Stomach (tissue), 8 donors: ENCODE measurements at regions not wholly inside any gene's neighbourhood (a gene's known extent, or its start where the extent isn't known, plus 50 kb on each side); places are given as distances from the start of the nearest gene placed in this dataset.

Experiments used
- DNase-seq, 2 donors: peaks; one replicate each; pipeline versions ENCODE4 v3.0.0 to v3.0.0-alpha.2; 2013 to 2019
- H3K27ac ChIP-seq, 5 donors: fragments of 200-600 bp in 4 of 5; sonication (generic) in 4 of 5; one replicate each; pipeline ENCODE4 v1.5.1; 2013 to 2019; ENCODE audit warnings: mild to moderate bottlenecking in 1 of 5, moderate library complexity in 1 of 5
- H3K27me3 ChIP-seq, 3 donors: fragments of 200-600 bp; sonication (generic); one replicate each; pipeline ENCODE4 v1.5.1; 2017 to 2019; ENCODE audit warnings: mixed run types in 1 of 3
- H3K36me3 ChIP-seq, 4 donors: fragments of 200-600 bp; sonication (generic); 1 replicate in 3 of 4; 2 replicates in 1 of 4; pipeline ENCODE4 v1.5.1; 2016 to 2019
- H3K4me1 ChIP-seq, 4 donors: fragments of 200-600 bp; sonication (generic); one replicate each; pipeline ENCODE4 v1.5.1; 2016 to 2019
- H3K4me3 ChIP-seq, 4 donors: fragments of 200-600 bp; sonication (generic) in 3 of 4; one replicate each; pipeline ENCODE4 v1.5.1; 2016 to 2019; ENCODE audit warnings: mild to moderate bottlenecking in 1 of 4
- H3K9me3 ChIP-seq, 4 donors: fragments of 200-600 bp; sonication (generic); one replicate each; pipeline ENCODE4 v1.5.1; 2016 to 2019
- EP300 ChIP-seq: sonication (generic); formaldehyde crosslinking; IDR thresholded peaks from one replicate; pipeline ENCODE4 v1.6.1; 2017; ENCODE audit warnings: antibody characterized with exemption
- POLR2A ChIP-seq, 4 donors: fragments of 450-650 bp; IDR thresholded peaks; one replicate each; pipeline ENCODE4 v1.6.1; 2016; ENCODE audit warnings: antibody characterized with exemption in 4 of 4, control low read depth in 2 of 4, mild to moderate bottlenecking in 1 of 4, moderate library complexity in 1 of 4
- POLR2AphosphoS5 ChIP-seq, 3 donors: sonication (generic); formaldehyde crosslinking; IDR thresholded peaks; one replicate each; pipeline ENCODE4 v1.6.1; 2016; ENCODE audit warnings: antibody characterized with exemption in 3 of 3
- WGBS, 5 donors: extraction: QIAGEN DNeasy Blood & Tissue Kit in 3 of 5; methylation state at CpG; one replicate each; pipeline versions ENCODE4 v1.1.5 to v1.1.7; 2013 to 2018; 5-methylcytosine and 5-hydroxymethylcytosine counted together
- intact Hi-C: fragments of 100-400 bp; cut with DNase I; formaldehyde crosslinking; loops from one replicate; pipeline ENCODE4 v1.15.1; 2023; ENCODE audit warnings: low total_unique reads
- TF ChIP-seq, protein P1 (sequence below), 7 experiments: fragments of 450-650 bp in 4 of 7; fragments of 200-600 bp in 3 of 7; sonication (generic) in 3 of 7; IDR thresholded peaks; one replicate each; pipeline ENCODE4 v1.5.1; 2016 to 2019; ENCODE audit warnings: antibody characterized with exemption in 7 of 7, control low read depth in 2 of 7, mild to moderate bottlenecking in 1 of 7
- donor health status: healthy with polysubstance abuse.
- donor health status: Bipolar disorder and iron deficiency.
- donor health status: healthy.

DNA sequence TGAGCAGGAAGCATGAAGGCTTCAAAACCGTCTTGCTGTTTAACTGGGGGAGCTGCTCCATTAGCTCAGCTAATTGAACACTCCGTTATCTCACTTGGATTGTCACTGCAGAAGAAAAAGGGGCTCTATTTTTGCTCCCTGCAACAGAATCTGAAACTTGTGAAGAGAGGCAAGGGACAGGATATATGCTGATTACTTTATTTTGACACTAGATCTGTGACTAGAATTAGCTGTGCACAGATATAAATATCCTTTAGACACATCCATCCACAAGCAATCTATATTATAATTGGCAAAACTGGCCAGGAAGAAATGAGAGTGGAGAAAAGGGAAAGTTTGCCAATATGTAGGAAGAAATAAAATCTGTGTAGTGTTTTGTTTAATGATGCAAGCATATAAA lies 700.1 kb upstream of the CHAC2 start:
- Histone ChIP-seq H3K4me1 (no peaks in the 10 kb centered on the region), H3K27me3 (no peaks in the 10 kb centered on the region), H3K27ac (no peak overlapping the region), H3K9me3 (peaks cover 0 to 5% (median 0%) of the 10 kb centered on the region in 4 donors), H3K36me3 (no peaks in the 10 kb centered on the region), H3K4me3 (no peak overlapping the region)
- intact Hi-C loops, result no loop called here
- no peak for DNase-seq
- 23 to 44% (median 29%) methylated on average over 2 of the region's 2 CpGs for WGBS, 5 donors
- TF ChIP-seq POLR2AphosphoS5 (IDR thresholded peaks at IDR 0.05), result no peak
- no peak for TF ChIP-seq POLR2A (IDR thresholded peaks at IDR 0.05)
- TF ChIP-seq EP300, result no peak
- TF ChIP-seq, protein P1, sequence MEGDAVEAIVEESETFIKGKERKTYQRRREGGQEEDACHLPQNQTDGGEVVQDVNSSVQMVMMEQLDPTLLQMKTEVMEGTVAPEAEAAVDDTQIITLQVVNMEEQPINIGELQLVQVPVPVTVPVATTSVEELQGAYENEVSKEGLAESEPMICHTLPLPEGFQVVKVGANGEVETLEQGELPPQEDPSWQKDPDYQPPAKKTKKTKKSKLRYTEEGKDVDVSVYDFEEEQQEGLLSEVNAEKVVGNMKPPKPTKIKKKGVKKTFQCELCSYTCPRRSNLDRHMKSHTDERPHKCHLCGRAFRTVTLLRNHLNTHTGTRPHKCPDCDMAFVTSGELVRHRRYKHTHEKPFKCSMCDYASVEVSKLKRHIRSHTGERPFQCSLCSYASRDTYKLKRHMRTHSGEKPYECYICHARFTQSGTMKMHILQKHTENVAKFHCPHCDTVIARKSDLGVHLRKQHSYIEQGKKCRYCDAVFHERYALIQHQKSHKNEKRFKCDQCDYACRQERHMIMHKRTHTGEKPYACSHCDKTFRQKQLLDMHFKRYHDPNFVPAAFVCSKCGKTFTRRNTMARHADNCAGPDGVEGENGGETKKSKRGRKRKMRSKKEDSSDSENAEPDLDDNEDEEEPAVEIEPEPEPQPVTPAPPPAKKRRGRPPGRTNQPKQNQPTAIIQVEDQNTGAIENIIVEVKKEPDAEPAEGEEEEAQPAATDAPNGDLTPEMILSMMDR (IDR thresholded peaks at IDR 0.05), result no peak

DNA sequence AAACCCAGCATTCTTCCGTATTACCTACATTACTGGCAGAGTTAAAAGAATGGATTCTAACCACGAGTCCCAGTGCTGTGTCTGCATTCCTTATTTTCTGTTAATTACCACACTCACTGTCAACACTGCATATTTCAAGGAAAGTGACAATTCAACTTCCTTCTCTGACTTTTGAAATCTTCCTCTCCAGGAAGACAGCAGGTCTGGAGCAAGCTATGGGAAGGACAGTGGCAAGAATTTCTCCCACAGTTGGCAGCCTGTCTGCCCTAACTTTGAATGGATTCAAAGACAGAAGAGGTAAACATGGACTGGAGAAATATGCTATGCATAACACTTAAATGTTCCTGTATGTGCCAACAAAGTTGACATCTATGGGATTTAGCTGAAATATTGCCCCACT lies 700.5 kb upstream of the CHAC2 start:
- TF ChIP-seq, protein P1 (IDR thresholded peaks at IDR 0.05), result no peak
- TF ChIP-seq POLR2AphosphoS5 (IDR thresholded peaks at IDR 0.05) (no peak), EP300 (no peak), POLR2A (IDR thresholded peaks at IDR 0.05) (no peak)
- Histone ChIP-seq H3K36me3 (no peaks in the 10 kb centered on the region), H3K4me3 (no peak overlapping the region), H3K27me3 (no peaks in the 10 kb centered on the region), H3K27ac (no peak overlapping the region), H3K9me3 (peaks cover 0 to 5% (median 0%) of the 10 kb centered on the region in 4 donors), H3K4me1 (no peaks in the 10 kb centered on the region)
- WGBS, 5 donors, result 37 to 43% (median 40%) methylated on average over 2 of the region's 2 CpGs
- intact Hi-C loops, result no loop called here
- no peak for DNase-seq

DNA sequence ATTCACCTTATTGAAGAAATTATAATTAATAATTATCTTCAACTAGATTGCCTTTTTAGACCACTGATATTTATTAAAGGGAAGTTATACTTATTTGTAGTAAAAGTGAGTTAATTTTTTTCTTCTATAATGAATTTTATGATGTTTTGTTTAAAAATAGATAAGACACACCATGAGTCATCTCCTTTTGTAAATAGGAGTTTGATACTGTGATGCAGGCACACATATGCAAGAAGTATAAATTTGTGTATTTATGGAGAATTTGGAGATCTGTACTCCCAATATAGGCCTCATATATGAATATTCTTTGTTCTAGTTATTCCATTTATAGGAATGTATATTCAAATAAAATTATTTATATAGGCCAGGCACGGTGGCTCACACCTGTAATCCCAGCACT lies 703.5 kb upstream of the CHAC2 start:
- intact Hi-C loops, result no loop called here
- 75 to 86% (median 80%) methylated on average over 1 of the region's 1 CpG for WGBS, 5 donors
- Histone ChIP-seq H3K4me3 (no peak overlapping the region), H3K4me1 (no peaks in the 10 kb centered on the region), H3K36me3 (no peaks in the 10 kb centered on the region), H3K27me3 (no peaks in the 10 kb centered on the region), H3K9me3 (no peaks in the 10 kb centered on the region), H3K27ac (no peak overlapping the region)
- TF ChIP-seq POLR2AphosphoS5 (IDR thresholded peaks at IDR 0.05), result no peak
- TF ChIP-seq, protein P1 (IDR thresholded peaks at IDR 0.05), result no peak
- no peak for TF ChIP-seq EP300
- no peak for TF ChIP-seq POLR2A (IDR thresholded peaks at IDR 0.05)
- DNase-seq, result no peak

DNA sequence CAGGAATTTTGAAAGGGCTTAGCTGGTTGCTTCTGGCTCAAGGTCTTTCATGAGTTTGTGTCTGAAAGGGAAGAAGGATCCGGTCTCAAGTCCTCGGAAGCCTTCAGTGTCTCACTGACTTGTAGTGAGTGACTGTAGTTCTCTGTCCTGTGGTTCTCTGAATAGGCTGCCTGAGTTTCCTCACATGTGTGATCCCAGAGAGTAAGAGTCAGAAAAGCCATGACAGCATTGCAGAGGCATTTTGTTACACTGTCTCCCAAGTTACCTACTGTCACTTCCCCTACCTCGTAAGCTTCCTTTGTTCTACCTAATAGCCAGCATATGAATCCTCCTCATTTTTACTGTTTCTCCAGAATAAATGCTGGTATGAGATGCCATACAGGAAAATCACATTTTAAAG lies 709.1 kb upstream of the CHAC2 start:
- WGBS, 5 donors, result 81 to 90% (median 82%) methylated on average over 3 of the region's 3 CpGs
- Histone ChIP-seq H3K4me1 (no peaks in the 10 kb centered on the region), H3K9me3 (no peaks in the 10 kb centered on the region), H3K27me3 (no peaks in the 10 kb centered on the region), H3K4me3 (no peak overlapping the region), H3K27ac (no peak overlapping the region), H3K36me3 (no peaks in the 10 kb centered on the region)
- DNase-seq, result no peak
- intact Hi-C loops, result no loop called here
- TF ChIP-seq, protein P1 (IDR thresholded peaks at IDR 0.05), result no peak
- TF ChIP-seq POLR2AphosphoS5 (IDR thresholded peaks at IDR 0.05) (no peak), EP300 (no peak), POLR2A (IDR thresholded peaks at IDR 0.05) (no peak)
